ENCODE measurements at regions not wholly inside any gene's neighbourhood (a gene's known extent, or its start where the extent isn't known, plus 50 kb on each side); places are given as distances from the start of the nearest gene placed in this dataset.

DNA sequence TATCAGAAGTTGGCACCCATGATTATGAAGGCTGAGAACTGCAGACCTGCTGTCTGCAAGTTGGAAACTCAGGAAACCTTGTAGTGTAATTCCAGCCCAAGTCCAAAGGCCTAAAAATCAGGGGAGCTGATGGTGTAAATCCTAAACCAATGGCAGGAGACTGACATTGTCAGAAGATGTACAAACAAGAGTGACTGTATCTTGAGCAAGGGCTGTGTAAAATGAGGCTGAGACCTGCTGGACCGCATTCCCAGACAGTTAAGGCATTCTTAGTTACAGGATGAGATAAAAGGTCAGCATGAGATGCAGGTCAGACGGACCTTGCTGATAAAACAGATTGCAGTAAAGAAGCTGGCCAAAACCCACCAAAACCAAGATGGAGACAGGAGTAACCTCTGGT lies 147.7 kb downstream of the COG6 start:
- DNase-seq (ENCODE audit: low read depth): no peak
- POLR2A ChIA-PET: no interaction called here
- Histone ChIP-seq H3K27me3 (ENCODE audit: control insufficient read depth, insufficient read depth, low read length) (no peaks in the 10 kb centered on the region), H3K4me3 (ENCODE audit: low read depth, low read length) (no peak overlapping the region), H3K36me3 (ENCODE audit: control insufficient read depth, insufficient read depth, low read length) (no peaks in the 10 kb centered on the region)
- CTCF ChIA-PET: no interaction called here
- TF ChIP-seq, protein P1, sequence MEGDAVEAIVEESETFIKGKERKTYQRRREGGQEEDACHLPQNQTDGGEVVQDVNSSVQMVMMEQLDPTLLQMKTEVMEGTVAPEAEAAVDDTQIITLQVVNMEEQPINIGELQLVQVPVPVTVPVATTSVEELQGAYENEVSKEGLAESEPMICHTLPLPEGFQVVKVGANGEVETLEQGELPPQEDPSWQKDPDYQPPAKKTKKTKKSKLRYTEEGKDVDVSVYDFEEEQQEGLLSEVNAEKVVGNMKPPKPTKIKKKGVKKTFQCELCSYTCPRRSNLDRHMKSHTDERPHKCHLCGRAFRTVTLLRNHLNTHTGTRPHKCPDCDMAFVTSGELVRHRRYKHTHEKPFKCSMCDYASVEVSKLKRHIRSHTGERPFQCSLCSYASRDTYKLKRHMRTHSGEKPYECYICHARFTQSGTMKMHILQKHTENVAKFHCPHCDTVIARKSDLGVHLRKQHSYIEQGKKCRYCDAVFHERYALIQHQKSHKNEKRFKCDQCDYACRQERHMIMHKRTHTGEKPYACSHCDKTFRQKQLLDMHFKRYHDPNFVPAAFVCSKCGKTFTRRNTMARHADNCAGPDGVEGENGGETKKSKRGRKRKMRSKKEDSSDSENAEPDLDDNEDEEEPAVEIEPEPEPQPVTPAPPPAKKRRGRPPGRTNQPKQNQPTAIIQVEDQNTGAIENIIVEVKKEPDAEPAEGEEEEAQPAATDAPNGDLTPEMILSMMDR (IDR thresholded peaks at IDR 0.05; ENCODE audit: insufficient read depth, low read depth, low read length): no peak

DNA sequence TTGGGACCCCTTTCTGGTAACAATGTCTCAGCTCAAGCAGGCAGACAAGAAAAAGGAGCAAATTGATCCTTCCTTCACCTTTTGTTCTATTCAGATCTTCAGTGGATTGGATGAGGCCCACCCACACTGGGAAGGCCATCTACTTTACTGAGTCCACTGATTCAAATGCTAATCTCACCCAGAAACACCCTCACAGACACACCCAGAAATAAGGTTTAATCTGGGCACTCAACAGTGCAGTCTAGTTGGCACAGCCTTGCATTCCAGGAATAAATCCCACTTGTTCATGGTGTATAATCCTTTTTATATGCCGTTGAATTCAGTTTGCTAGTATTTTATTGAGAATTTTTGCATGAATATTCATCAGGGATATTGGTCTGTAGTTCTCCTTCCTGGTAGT lies 148.4 kb downstream of the COG6 start:
- Histone ChIP-seq H3K27me3 (ENCODE audit: control insufficient read depth, insufficient read depth, low read length) (no peaks in the 10 kb centered on the region), H3K36me3 (ENCODE audit: control insufficient read depth, insufficient read depth, low read length) (no peaks in the 10 kb centered on the region), H3K4me3 (ENCODE audit: low read depth, low read length) (no peak overlapping the region)
- ChIA-PET POLR2A (no interaction called here), CTCF (no interaction called here)
- TF ChIP-seq, protein P1 (IDR thresholded peaks at IDR 0.05; ENCODE audit: insufficient read depth, low read depth, low read length): no peak
- DNase-seq (ENCODE audit: low read depth): no peak

DNA sequence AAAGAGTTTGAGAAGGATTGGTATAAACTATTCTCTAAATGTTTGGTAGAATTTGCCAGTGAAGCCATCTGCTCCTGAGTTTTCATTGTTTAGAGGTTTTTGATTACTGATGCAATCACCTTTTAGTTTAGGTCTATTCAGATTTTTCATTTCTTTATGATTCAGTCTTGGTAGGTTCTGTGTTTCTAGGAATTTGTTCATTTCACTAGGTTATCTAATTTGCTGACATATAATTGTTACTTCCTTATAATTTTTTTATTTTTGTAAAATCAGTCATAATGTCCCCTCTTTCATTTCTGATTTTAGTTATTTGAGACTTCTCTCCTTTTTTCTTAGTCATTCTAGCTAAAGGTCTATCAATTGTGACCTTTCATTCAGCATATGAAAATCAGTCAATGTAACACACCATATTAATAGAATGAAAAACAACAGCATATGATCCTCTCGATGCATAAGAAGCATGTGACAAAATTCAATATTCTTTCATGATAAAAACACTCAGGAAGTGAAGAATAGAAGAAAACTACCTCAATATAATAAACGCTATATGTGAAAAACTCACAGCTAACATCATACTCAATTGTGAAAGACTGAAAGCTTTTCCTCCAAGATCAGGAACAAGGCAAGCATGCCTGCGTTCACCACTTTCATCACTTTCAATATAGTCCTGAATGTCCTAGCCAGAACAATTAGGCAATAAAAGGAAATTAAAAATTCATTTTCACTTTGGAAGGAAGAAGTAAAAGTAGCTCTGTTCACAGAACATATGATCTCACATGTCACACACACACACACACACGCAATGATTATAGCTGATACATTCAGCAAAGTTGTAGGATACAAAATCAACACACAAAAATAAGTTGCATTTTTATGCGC lies 149.1 kb downstream of the COG6 start:
- H3K4me3 ChIP-seq (ENCODE audit: low read depth, low read length): no peak overlapping the region
- H3K36me3 ChIP-seq (ENCODE audit: control insufficient read depth, insufficient read depth, low read length): no peaks in the 10 kb centered on the region
- POLR2A ChIA-PET: no interaction called here
- CTCF ChIA-PET: interaction anchor here (0.7 kb wide), 1 partner anchor 153 kb away, joined by 3 read pairs; no protein-coding TSS in a partner anchor
- no peak for DNase-seq (ENCODE audit: low read depth)
- H3K27me3 ChIP-seq (ENCODE audit: control insufficient read depth, insufficient read depth, low read length): no peaks in the 10 kb centered on the region
- TF ChIP-seq, protein P1 (IDR thresholded peaks at IDR 0.05; ENCODE audit: insufficient read depth, low read depth, low read length): no peak

DNA sequence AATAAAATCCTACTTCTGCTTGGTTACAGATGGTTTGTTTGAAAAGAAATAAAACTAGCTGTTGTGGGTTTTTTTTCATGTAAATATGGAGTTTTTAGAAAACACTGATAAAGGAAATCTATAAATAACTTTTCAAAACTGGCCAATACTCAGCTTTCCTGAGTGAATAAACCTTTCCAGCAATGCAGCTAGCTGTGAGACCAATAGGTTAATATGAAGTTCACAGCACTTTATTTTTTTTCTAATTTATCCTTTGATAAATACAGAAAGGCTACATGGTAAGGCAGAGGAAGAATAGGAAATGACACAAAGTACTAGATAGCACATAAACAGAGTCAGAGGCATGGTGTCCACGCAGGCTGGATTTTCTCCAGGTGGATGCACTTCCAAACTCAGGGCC lies 154.0 kb downstream of the COG6 start:
- no peaks in the 10 kb centered on the region for H3K36me3 ChIP-seq (ENCODE audit: control insufficient read depth, insufficient read depth, low read length)
- CTCF ChIA-PET: no interaction called here
- POLR2A ChIA-PET: no interaction called here
- TF ChIP-seq, protein P1 (IDR thresholded peaks at IDR 0.05; ENCODE audit: insufficient read depth, low read depth, low read length): no peak
- DNase-seq (ENCODE audit: low read depth): no peak
- H3K27me3 ChIP-seq (ENCODE audit: control insufficient read depth, insufficient read depth, low read length): 0 out of 2 replicates have a peak, but pooled peaks cover 1% of the 10 kb centered on the region
- H3K4me3 ChIP-seq (ENCODE audit: low read depth, low read length): no peak overlapping the region

DNA sequence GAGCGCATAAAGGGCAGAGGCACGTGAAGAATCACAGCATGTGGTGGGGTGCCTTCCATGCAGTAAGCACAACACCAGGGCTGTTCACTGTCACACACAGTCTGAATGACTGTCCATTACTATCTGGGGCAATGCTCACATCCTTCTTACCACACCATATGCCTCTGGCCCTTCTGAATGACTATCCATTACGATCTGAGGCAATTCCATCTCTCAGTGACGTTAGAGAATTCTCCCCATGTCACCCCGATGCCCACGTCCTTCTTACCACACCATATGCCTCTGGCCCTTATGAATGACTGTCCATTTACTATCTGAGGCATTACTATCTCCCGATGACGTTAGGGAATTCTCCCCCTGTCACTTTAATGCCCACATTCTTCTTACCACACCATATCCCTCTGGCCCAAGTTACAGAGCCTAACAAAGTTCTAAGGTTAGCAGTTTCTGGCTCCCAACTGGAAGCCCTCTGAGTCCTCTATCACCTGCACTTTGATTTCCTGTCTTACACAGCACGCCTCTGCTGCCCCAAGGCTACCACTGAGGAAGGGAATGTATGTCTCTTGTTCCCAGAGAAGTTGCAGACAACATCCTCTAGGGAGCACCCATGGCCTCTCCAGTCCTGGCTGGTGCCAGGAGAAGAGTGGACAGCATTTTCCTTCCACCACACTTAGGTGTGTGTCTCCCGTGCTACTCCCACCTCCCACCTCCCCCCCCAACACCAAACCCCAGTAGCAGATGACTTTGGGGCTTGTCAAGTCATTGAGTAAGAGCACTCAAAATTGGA lies 154.8 kb downstream of the COG6 start:
- CTCF ChIA-PET: interaction anchor here (0.7 kb wide), 1 partner anchor 55 kb away, joined by 3 read pairs; no protein-coding TSS in a partner anchor
- H3K4me3 ChIP-seq (ENCODE audit: low read depth, low read length): no peak overlapping the region
- no peaks in the 10 kb centered on the region for H3K36me3 ChIP-seq (ENCODE audit: control insufficient read depth, insufficient read depth, low read length)
- TF ChIP-seq, protein P1 (IDR thresholded peaks at IDR 0.05; ENCODE audit: insufficient read depth, low read depth, low read length): no peak
- POLR2A ChIA-PET: no interaction called here
- DNase-seq (ENCODE audit: low read depth): no peak
- H3K27me3 ChIP-seq (ENCODE audit: control insufficient read depth, insufficient read depth, low read length): 0 out of 2 replicates have a peak, but pooled peaks cover 1% of the 10 kb centered on the region
